ENCODE measurements at regions not wholly inside any gene's neighbourhood (a gene's known extent, or its start where the extent isn't known, plus 50 kb on each side); places are given as distances from the start of the nearest gene placed in this dataset.
A peak's percentile ranks its signal among the peaks of the same experiment; 100 is the strongest.

GRCh38 chr6:4491501-4492260, 284.5 kb upstream of the CDYL start:
- ATAC-seq (replicated peaks in 1 of 2) (no peak), DNase-seq (no peak)
- H3K27me3 Mint-ChIP-seq (ENCODE audit: low read depth), result no peaks in the 10 kb centered on the region
- H3K4me1 Mint-ChIP-seq (ENCODE audit: low read depth), result no peaks in the 10 kb centered on the region
- H3K36me3 Mint-ChIP-seq (ENCODE audit: insufficient read depth in 2 of 2), result peaks cover 8 to 13% of the 10 kb centered on the region in 2 donors
- no peak overlapping the region for H3K27ac Mint-ChIP-seq
- no peak overlapping the region for H3K4me3 Mint-ChIP-seq
- H3K9me3 Mint-ChIP-seq, result peaks cover 13% of the 10 kb centered on the region in 2 donors

- no peak overlapping the region for H3K4me3 Mint-ChIP-seq
- peaks cover 8 to 13% of the 10 kb centered on the region in 2 donors for H3K36me3 Mint-ChIP-seq (ENCODE audit: insufficient read depth in 2 of 2)
- H3K27ac Mint-ChIP-seq, result no peak overlapping the region
- H3K27me3 Mint-ChIP-seq (ENCODE audit: low read depth), result no peaks in the 10 kb centered on the region
- ATAC-seq (replicated peaks in 1 of 2) (no peak), DNase-seq (no peak)
- peaks cover 13% of the 10 kb centered on the region in 2 donors for H3K9me3 Mint-ChIP-seq
- H3K4me1 Mint-ChIP-seq (ENCODE audit: low read depth), result no peaks in the 10 kb centered on the region
Observed at GRCh38 chr6:4489538-4489937, 286.7 kb upstream of the CDYL start.

- no peak for DNase-seq
- ATAC-seq (replicated peaks in 1 of 2), result no peak
- Mint-ChIP-seq H3K4me3 (no peak overlapping the region), H3K9me3 (peaks cover 13% of the 10 kb centered on the region in 2 donors), H3K27ac (no peak overlapping the region), H3K4me1 (ENCODE audit: low read depth) (no peaks in the 10 kb centered on the region), H3K27me3 (ENCODE audit: low read depth) (no peaks in the 10 kb centered on the region), H3K36me3 (ENCODE audit: insufficient read depth in 2 of 2) (peaks cover 8 to 13% of the 10 kb centered on the region in 2 donors)
Observed at GRCh38 chr6:4488389-4488788, 287.8 kb upstream of the CDYL start.

- DNase-seq, result peak; percentile 10 to 11
- Mint-ChIP-seq H3K27me3 (ENCODE audit: low read depth) (no peaks in the 10 kb centered on the region), H3K9me3 (peaks cover 13% of the 10 kb centered on the region in 2 donors)
Observed at GRCh38 chr6:4487538-4487937, 288.7 kb upstream of the CDYL start.

GRCh38 chr6:4486568-4487315, 289.5 kb upstream of the CDYL start:
- ATAC-seq (replicated peaks in 1 of 2) (no peak), DNase-seq (no peak)
- peaks cover 8 to 13% of the 10 kb centered on the region in 2 donors for H3K36me3 Mint-ChIP-seq (ENCODE audit: insufficient read depth in 2 of 2)
- H3K9me3 Mint-ChIP-seq, result peaks cover 12 to 13% of the 10 kb centered on the region in 2 donors
- no peaks in the 10 kb centered on the region for H3K27me3 Mint-ChIP-seq (ENCODE audit: low read depth)
- no peak overlapping the region for H3K4me3 Mint-ChIP-seq
- no peaks in the 10 kb centered on the region for H3K4me1 Mint-ChIP-seq (ENCODE audit: low read depth)
- no peak overlapping the region for H3K27ac Mint-ChIP-seq

More at GRCh38 chr6:4487538-4487937, 288.7 kb upstream of the CDYL start:
- no peak overlapping the region for H3K4me3 Mint-ChIP-seq
- no peak overlapping the region for H3K27ac Mint-ChIP-seq
- ATAC-seq (replicated peaks in 1 of 2), result peak; percentile 44 to 57
- H3K4me1 Mint-ChIP-seq (ENCODE audit: low read depth), result no peaks in the 10 kb centered on the region
- peaks cover 8 to 13% of the 10 kb centered on the region in 2 donors for H3K36me3 Mint-ChIP-seq (ENCODE audit: insufficient read depth in 2 of 2)

DNA sequence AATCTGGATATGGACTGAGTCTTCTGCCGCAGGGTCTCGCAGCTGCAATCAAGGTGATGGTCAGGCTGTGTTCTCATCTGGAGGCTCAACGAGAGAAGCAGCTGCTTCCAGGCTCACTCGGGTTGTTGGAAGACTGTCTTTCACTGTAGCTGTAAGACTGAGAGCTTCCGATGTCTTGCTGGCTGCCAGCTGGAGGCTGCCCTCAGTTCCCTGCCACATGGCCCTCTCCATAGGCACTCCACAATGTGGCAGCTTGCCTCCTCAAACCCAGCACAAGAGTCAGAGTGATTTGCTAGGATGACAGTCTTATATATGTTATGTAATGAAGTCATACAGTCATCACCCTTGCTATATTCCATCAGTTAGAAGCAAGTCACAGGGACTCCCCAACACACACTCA, 290.5 kb upstream of the CDYL start:
- Mint-ChIP-seq H3K4me1 (ENCODE audit: low read depth) (no peaks in the 10 kb centered on the region), H3K9me3 (peaks cover 11 to 13% of the 10 kb centered on the region in 2 donors), H3K4me3 (no peak overlapping the region), H3K27me3 (ENCODE audit: low read depth) (peaks cover 7% of the 10 kb centered on the region), H3K27ac (no peak overlapping the region), H3K36me3 (ENCODE audit: insufficient read depth in 2 of 2) (peaks cover 8 to 13% of the 10 kb centered on the region in 2 donors)
- ATAC-seq (replicated peaks in 1 of 2) (no peak), DNase-seq (no peak)

DNA sequence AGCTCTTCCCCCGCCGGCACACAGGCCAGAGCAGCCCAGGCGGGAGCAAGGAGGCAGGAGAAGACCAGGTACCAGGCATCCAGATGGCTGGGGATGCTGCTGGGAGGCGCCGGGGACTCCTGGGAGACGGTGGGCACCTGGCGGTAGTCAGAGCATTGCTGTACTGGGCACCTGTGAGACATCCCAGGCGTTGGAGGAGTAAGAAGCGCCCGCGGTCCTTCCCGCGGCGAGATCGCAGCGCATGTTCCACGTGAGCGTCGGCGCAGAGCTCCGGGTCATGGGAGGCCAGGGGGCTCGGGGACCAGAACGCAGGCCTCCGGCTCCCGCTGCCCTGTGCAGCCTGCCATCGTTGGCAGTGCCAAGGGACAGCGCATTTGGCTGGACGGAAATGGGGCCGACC, 293.7 kb upstream of the CDYL start:
- DNase-seq (no peak), ATAC-seq (replicated peaks in 1 of 2) (no peak)
- peaks cover 20% of the 10 kb centered on the region for H3K27me3 Mint-ChIP-seq (ENCODE audit: low read depth)
- no peak overlapping the region for H3K27ac Mint-ChIP-seq
- no peak overlapping the region for H3K4me3 Mint-ChIP-seq
- peaks cover 1% of the 10 kb centered on the region in 2 donors for H3K36me3 Mint-ChIP-seq (ENCODE audit: insufficient read depth in 2 of 2)
- H3K4me1 Mint-ChIP-seq (ENCODE audit: low read depth), result no peaks in the 10 kb centered on the region
- peaks cover under 1 to 1% of the 10 kb centered on the region in 2 donors for H3K9me3 Mint-ChIP-seq

DNA sequence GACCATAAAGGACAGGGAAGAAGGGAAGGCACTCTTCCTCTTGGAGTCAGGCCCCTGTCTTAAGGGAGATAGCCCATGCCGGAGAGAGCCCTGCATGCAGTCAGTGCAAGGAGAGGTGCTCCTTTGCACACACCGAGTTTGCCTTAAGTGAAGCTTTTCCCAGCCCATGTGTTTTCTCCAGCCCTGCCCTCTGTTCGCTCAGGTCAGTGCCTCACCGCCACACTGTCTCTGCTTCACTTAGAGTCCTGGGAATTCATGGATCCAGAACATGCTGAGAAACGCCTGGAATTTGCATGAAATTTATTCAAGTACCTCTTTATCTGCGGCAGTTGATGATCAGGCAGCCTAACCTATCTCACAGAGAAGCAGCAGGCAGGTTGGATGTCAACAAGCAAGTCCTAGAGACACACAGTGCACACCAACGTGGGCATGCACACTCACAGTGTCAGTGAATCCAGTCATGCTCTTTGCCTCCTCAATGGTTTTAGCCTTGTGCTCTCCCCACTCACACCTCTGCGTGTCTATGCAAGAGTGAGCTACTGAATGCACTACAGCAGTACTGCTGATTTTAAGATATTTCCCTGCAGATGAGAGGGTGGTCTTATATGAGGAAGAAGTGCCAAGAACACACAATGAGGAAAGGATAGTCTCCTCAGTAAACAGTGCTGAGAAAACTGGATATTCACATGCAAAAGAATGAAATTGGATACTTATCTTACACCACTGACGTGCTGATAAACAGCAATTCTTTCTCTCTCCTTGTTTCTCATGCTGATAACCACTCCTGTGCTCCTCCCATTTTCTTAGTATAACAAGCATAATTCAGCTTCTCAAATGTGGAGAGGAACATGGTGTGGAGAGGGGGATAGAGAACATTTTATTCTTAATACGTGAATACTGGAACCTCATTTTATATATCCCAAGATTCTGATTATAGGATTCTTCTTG, 295.1 kb upstream of the CDYL start:
- no peak for ATAC-seq (replicated peaks in 1 of 2)
- no peaks in the 10 kb centered on the region for H3K4me1 Mint-ChIP-seq (ENCODE audit: low read depth)
- H3K9me3 Mint-ChIP-seq, result no peaks in the 10 kb centered on the region
- no peak for DNase-seq
- H3K36me3 Mint-ChIP-seq (ENCODE audit: insufficient read depth in 2 of 2), result no peaks in the 10 kb centered on the region
- no peak overlapping the region for H3K4me3 Mint-ChIP-seq
- H3K27ac Mint-ChIP-seq, result no peak overlapping the region
- peaks cover 34% of the 10 kb centered on the region for H3K27me3 Mint-ChIP-seq (ENCODE audit: low read depth)

DNA sequence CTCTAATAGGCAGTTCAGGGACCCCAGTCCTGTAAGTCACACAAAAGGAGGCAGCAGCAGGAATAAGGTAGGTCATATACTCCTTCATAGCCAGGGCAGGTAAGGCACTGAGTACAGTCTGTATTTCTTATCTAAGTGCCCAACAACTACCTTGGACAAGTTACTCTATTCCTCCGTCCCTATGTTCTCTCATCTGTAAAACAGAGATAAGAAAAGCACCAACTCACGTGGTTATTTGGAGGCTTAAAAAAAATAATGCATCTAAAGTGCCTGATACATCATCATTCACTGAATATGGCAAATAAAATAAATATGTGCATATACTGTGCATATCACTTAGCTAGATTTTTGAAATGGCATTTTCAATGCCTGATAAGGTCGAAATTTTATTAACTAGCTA, 298.1 kb upstream of the CDYL start:
- Mint-ChIP-seq H3K27me3 (ENCODE audit: low read depth) (peaks cover 34% of the 10 kb centered on the region), H3K9me3 (peaks cover 0 to 1% of the 10 kb centered on the region in 2 donors), H3K4me1 (ENCODE audit: low read depth) (peaks cover 5% of the 10 kb centered on the region), H3K4me3 (no peak overlapping the region), H3K27ac (no peak overlapping the region), H3K36me3 (ENCODE audit: insufficient read depth in 2 of 2) (no peaks in the 10 kb centered on the region)
- DNase-seq, result no peak
- no peak for ATAC-seq (replicated peaks in 1 of 2)

- H3K27me3 Mint-ChIP-seq (ENCODE audit: low read depth), result peaks cover 23% of the 10 kb centered on the region
- H3K9me3 Mint-ChIP-seq, result peaks cover 11 to 15% of the 10 kb centered on the region in 2 donors
- no peak overlapping the region for H3K27ac Mint-ChIP-seq
- ATAC-seq (replicated peaks in 1 of 2) (peak in 1 of 2 donors; percentile 43), DNase-seq (peak in 1 of 2 donors; percentile 3)
- peaks cover 4 to 12% of the 10 kb centered on the region in 2 donors for H3K36me3 Mint-ChIP-seq (ENCODE audit: insufficient read depth in 2 of 2)
- H3K4me3 Mint-ChIP-seq, result no peak overlapping the region
- H3K4me1 Mint-ChIP-seq (ENCODE audit: low read depth), result peaks cover 5% of the 10 kb centered on the region
Observed at GRCh38 chr6:4474810-4475209, 301.4 kb upstream of the CDYL start.

GRCh38 chr6:4472969-4473642, 303.1 kb upstream of the CDYL start:
- Mint-ChIP-seq H3K4me1 (ENCODE audit: low read depth) (peaks cover 5% of the 10 kb centered on the region), H3K9me3 (peaks cover 11 to 15% of the 10 kb centered on the region in 2 donors), H3K4me3 (no peak overlapping the region), H3K27ac (no peak overlapping the region), H3K27me3 (ENCODE audit: low read depth) (peaks cover 20% of the 10 kb centered on the region), H3K36me3 (ENCODE audit: insufficient read depth in 2 of 2) (peaks cover 4 to 12% of the 10 kb centered on the region in 2 donors)
- ATAC-seq (replicated peaks in 1 of 2) (no peak), DNase-seq (no peak)

GRCh38 chr6:4472222-4472621, 304.0 kb upstream of the CDYL start:
- no peak overlapping the region for H3K27ac Mint-ChIP-seq
- no peak for DNase-seq
- no peak for ATAC-seq (replicated peaks in 1 of 2)
- peaks cover 5% of the 10 kb centered on the region for H3K4me1 Mint-ChIP-seq (ENCODE audit: low read depth)
- H3K36me3 Mint-ChIP-seq (ENCODE audit: insufficient read depth in 2 of 2), result peaks cover 4 to 12% of the 10 kb centered on the region in 2 donors
- H3K27me3 Mint-ChIP-seq (ENCODE audit: low read depth), result peaks cover 12% of the 10 kb centered on the region
- H3K4me3 Mint-ChIP-seq, result no peak overlapping the region
- H3K9me3 Mint-ChIP-seq, result peaks cover 11 to 15% of the 10 kb centered on the region in 2 donors

Measured in activated T-cell treated with anti-CD3 and anti-CD28 coated beads, Interleukin-2, amount 50 U/mL, for 72 hours (primary cell).